ENCODE measurements at regions not wholly inside any gene's neighbourhood (a gene's known extent, or its start where the extent isn't known, plus 50 kb on each side); places are given as distances from the start of the nearest gene placed in this dataset.

DNA sequence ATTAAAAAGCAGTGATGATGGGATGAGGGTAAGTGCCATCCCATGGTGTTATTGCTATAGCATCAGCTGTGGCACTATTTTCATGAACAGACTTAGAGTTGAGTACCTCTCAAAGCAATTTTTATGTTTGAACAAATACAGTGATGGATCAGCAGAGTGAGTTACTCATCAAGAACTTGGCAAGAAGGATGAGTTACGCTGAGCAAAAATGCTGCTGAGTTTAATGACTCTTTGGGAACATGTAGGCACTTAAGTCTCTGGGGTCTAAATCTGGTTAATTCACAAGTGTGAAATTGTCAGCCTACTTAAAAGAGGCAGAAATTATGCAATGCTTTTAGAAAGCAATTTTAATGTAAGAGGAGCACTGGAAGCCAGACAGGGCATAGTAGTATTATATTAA, 78.5 kb upstream of the AHI1 start:
- Histone ChIP-seq H3K14ac (ENCODE audit: insufficient read length) (no peak overlapping the region), H3K4ac (replicated peaks; ENCODE audit: insufficient read length, low read depth, low read length) (no peak overlapping the region), H4K8ac (ENCODE audit: extremely low read depth, insufficient read depth, low read length) (no peak overlapping the region), H2BK12ac (ENCODE audit: low read depth, low read length) (no peak overlapping the region), H3K56ac (replicated peaks; ENCODE audit: insufficient read length, low read depth, low read length) (no peak overlapping the region), H2BK15ac (ENCODE audit: low read length) (no peak overlapping the region), H3K27me3 (replicated peaks in 1 of 4; ENCODE audit: control insufficient read depth in 3 of 4, extremely low read depth in 1 of 4, insufficient read depth in 3 of 4, low read length in 3 of 4) (no peaks in the 10 kb centered on the region), H3K23ac (ENCODE audit: insufficient read length) (no peak overlapping the region), H2BK20ac (ENCODE audit: low read length) (no peak overlapping the region), H3K4me1 (replicated peaks in 1 of 4; ENCODE audit: control insufficient read depth in 3 of 4, insufficient read depth in 4 of 4, low read length in 3 of 4) (peaks cover 0 to 5% (median 0%) of the 10 kb centered on the region in 4 experiments; a peak in 2 of 7 replicates), H3K18ac (ENCODE audit: extremely low read depth, low read length) (no peak overlapping the region), H3K79me1 (ENCODE audit: low read depth, low read length) (no peaks in the 10 kb centered on the region), H2AFZ (ENCODE audit: low read length) (no peak overlapping the region), H3K27ac (ENCODE audit: low read depth, low read length) (no peak overlapping the region), H2BK5ac (ENCODE audit: low read depth, low read length) (no peak overlapping the region), H2BK120ac (replicated peaks; ENCODE audit: low read depth, low read length) (no peak overlapping the region), H2AK5ac (ENCODE audit: low read depth, low read length) (no peak overlapping the region), H3K4me2 (ENCODE audit: insufficient read depth in 1 of 2, low read depth in 2 of 2, low read length in 2 of 2) (no peak overlapping the region), H3K9me3 (ENCODE audit: insufficient read depth in 2 of 2, low read depth in 1 of 2, low read length in 1 of 2) (no peaks in the 10 kb centered on the region), H4K5ac (ENCODE audit: insufficient read length, low read depth, low read length) (no peak overlapping the region), H4K20me1 (replicated peaks in 1 of 2; ENCODE audit: control insufficient read depth in 1 of 2, insufficient read depth in 2 of 2, low read length in 2 of 2) (no peaks in the 10 kb centered on the region), H4K91ac (replicated peaks; ENCODE audit: insufficient read length, low read length) (no peak overlapping the region), H3K36me3 (ENCODE audit: control insufficient read depth in 2 of 4, insufficient read depth in 4 of 4, low read length in 3 of 4) (no peaks in the 10 kb centered on the region), H3K23me2 (ENCODE audit: low read depth, low read length) (no peaks in the 10 kb centered on the region), H3K9ac (replicated peaks in 1 of 4; ENCODE audit: extremely low read depth in 1 of 4, low read depth in 3 of 4, low read length in 3 of 4) (no peak overlapping the region), H3K79me2 (ENCODE audit: control insufficient read depth in 1 of 2, insufficient read depth in 2 of 2, low read length in 2 of 2) (no peaks in the 10 kb centered on the region), H3K4me3 (ENCODE audit: extremely low read depth in 1 of 4, insufficient read depth in 2 of 4, low read depth in 3 of 4, low read length in 4 of 4) (no peak overlapping the region)
- FAIRE-seq (no peak), DNase-seq (ENCODE audit: low read depth in 1 of 2, low spot score in 2 of 2) (no peak)
- POLR2A ChIA-PET (ENCODE audit: partially characterized antibody), result no interaction called here
- 86% methylated on average over 1 of the region's 1 CpG; no CpG with 5 or more reads in 1 of the 2 experiments for WGBS, 2 experiments (ENCODE audit: extremely low coverage in 1 of 2, insufficient coverage in 1 of 2, insufficient read length in 1 of 2, insufficient replicate concordance in 2 of 2, low coverage in 1 of 2, low lambda C conversion rate in 2 of 2, missing lambda C conversion rate in 1 of 2)
- CTCF ChIA-PET (ENCODE audit: partially characterized antibody), result interaction anchor here (0.6 kb wide), 1 partner anchor 146 kb away, joined by 3 read pairs; no protein-coding TSS in a partner anchor
- TF ChIP-seq POU5F1 (IDR thresholded peaks at IDR 0.05; ENCODE audit: low read depth, low read length), result no peak
- TF ChIP-seq, protein P1, sequence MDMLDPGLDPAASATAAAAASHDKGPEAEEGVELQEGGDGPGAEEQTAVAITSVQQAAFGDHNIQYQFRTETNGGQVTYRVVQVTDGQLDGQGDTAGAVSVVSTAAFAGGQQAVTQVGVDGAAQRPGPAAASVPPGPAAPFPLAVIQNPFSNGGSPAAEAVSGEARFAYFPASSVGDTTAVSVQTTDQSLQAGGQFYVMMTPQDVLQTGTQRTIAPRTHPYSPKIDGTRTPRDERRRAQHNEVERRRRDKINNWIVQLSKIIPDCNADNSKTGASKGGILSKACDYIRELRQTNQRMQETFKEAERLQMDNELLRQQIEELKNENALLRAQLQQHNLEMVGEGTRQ (IDR thresholded peaks at IDR 0.05; ENCODE audit: low read length), result no peak
- no peak for TF ChIP-seq SIX5 (IDR thresholded peaks at IDR 0.05; ENCODE audit: low read depth, low read length)
